Type B pancreatic cell (in vitro differentiated cells): ENCODE measurements at regions not wholly inside any gene's neighbourhood (a gene's known extent, or its start where the extent isn't known, plus 50 kb on each side); places are given as distances from the start of the nearest gene placed in this dataset.

Experiments used
- DNase-seq: peaks from one replicate; pipeline ENCODE4 v3.0.0; 2021; ENCODE audit warnings: mixed read lengths; ENCODE audit not compliant: unreplicated experiment; ENCODE audit errors: extremely low spot score
- H3K27ac Mint-ChIP-seq: 2 replicates; pipeline ENCODE4 v1.8.0; 2021; ENCODE audit warnings: mild to moderate bottlenecking, mixed read lengths
- H3K27me3 Mint-ChIP-seq: 2 replicates; pipeline ENCODE4 v1.8.0; 2021; ENCODE audit warnings: mixed read lengths
- H3K36me3 Mint-ChIP-seq: 2 replicates; pipeline ENCODE4 v1.8.0; 2021; ENCODE audit warnings: mixed read lengths
- H3K4me1 Mint-ChIP-seq: one replicate; pipeline ENCODE4 v1.8.0; 2021; ENCODE audit warnings: mixed read lengths; ENCODE audit not compliant: unreplicated experiment
- H3K4me3 Mint-ChIP-seq: 2 replicates; pipeline ENCODE4 v1.8.0; 2021; ENCODE audit warnings: mild to moderate bottlenecking, mixed read lengths
- H3K9me3 Mint-ChIP-seq: 2 replicates; pipeline ENCODE4 v1.8.0; 2021; ENCODE audit warnings: mixed read lengths
- TF ChIP-seq, protein P1 (sequence below): fragments of 200-600 bp; sonication (generic); conservative IDR thresholded peaks from 2 replicates; pipeline ENCODE4 v1.5.0; 2021; ENCODE audit warnings: antibody characterized with exemption, mild to moderate bottlenecking

- no peak overlapping the region for H3K27ac Mint-ChIP-seq
- TF ChIP-seq, protein P1, sequence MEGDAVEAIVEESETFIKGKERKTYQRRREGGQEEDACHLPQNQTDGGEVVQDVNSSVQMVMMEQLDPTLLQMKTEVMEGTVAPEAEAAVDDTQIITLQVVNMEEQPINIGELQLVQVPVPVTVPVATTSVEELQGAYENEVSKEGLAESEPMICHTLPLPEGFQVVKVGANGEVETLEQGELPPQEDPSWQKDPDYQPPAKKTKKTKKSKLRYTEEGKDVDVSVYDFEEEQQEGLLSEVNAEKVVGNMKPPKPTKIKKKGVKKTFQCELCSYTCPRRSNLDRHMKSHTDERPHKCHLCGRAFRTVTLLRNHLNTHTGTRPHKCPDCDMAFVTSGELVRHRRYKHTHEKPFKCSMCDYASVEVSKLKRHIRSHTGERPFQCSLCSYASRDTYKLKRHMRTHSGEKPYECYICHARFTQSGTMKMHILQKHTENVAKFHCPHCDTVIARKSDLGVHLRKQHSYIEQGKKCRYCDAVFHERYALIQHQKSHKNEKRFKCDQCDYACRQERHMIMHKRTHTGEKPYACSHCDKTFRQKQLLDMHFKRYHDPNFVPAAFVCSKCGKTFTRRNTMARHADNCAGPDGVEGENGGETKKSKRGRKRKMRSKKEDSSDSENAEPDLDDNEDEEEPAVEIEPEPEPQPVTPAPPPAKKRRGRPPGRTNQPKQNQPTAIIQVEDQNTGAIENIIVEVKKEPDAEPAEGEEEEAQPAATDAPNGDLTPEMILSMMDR = no peak
Measured at GRCh38 chr2:142721015-142721414, 156.4 kb upstream of the KYNU start.

DNA sequence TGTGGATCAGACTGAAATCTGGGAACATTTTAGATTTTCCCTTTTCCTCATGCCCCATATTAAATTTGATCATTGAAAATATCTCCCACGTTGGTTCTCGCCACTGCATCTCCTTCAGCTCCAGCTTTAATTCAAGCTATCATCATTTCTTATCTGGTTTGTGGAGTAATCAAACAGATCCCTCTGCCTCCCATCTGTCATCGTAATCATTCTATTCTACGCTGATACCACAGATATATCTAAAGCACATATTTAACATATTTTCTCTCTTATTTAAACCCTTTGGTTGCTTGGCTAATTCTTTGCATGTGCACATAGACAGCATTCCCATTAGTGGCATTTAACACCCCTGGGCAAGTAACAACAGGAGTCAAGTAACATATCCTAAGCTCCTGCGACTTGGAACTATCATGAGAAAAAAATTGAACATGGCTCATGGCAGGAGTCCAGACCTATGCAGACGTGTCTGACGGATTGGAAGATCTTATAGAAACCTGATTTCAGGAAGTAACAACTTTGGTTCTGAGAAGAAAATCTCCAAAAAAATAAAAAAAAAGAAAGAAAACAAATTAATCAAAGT lies 158.8 kb upstream of the KYNU start:
- Mint-ChIP-seq H3K4me1 (no peaks in the 10 kb centered on the region), H3K27ac (no peak overlapping the region), H3K9me3 (no peaks in the 10 kb centered on the region), H3K36me3 (no peaks in the 10 kb centered on the region), H3K4me3 (no peak overlapping the region), H3K27me3 (no peaks in the 10 kb centered on the region)
- TF ChIP-seq, protein P1 = no peak
- no peak for DNase-seq

More at GRCh38 chr2:142721015-142721414, 156.4 kb upstream of the KYNU start:
- Mint-ChIP-seq H3K9me3 (no peaks in the 10 kb centered on the region), H3K36me3 (no peaks in the 10 kb centered on the region), H3K4me3 (no peak overlapping the region), H3K27me3 (no peaks in the 10 kb centered on the region), H3K4me1 (no peaks in the 10 kb centered on the region)
- DNase-seq = no peak

- TF ChIP-seq, protein P1 = no peak
- DNase-seq = no peak
- Mint-ChIP-seq H3K4me3 (no peak overlapping the region), H3K36me3 (no peaks in the 10 kb centered on the region), H3K9me3 (no peaks in the 10 kb centered on the region), H3K27ac (no peak overlapping the region), H3K4me1 (no peaks in the 10 kb centered on the region), H3K27me3 (peaks cover 7% of the 10 kb centered on the region)
Measured at GRCh38 chr2:142716463-142717242, 160.8 kb upstream of the KYNU start.

- Mint-ChIP-seq H3K27ac (no peak overlapping the region), H3K4me3 (no peak overlapping the region), H3K36me3 (no peaks in the 10 kb centered on the region), H3K9me3 (no peaks in the 10 kb centered on the region), H3K27me3 (peaks cover 11% of the 10 kb centered on the region), H3K4me1 (no peaks in the 10 kb centered on the region)
- TF ChIP-seq, protein P1 = no peak
- no peak for DNase-seq
Measured at GRCh38 chr2:142714600-142714999, 162.9 kb upstream of the KYNU start.

- no peak overlapping the region for H3K4me3 Mint-ChIP-seq
- H3K27me3 Mint-ChIP-seq = peaks cover 11% of the 10 kb centered on the region
- no peak overlapping the region for H3K27ac Mint-ChIP-seq
- no peaks in the 10 kb centered on the region for H3K36me3 Mint-ChIP-seq
- no peaks in the 10 kb centered on the region for H3K4me1 Mint-ChIP-seq
- TF ChIP-seq, protein P1 = no peak
- H3K9me3 Mint-ChIP-seq = no peaks in the 10 kb centered on the region
- no peak for DNase-seq
Measured at GRCh38 chr2:142710336-142710735, 167.1 kb upstream of the KYNU start.
